CD4-positive, alpha-beta T cell (primary cell): ENCODE measurements at regions not wholly inside any gene's neighbourhood (a gene's known extent, or its start where the extent isn't known, plus 50 kb on each side); places are given as distances from the start of the nearest gene placed in this dataset.

Experiments used
- ATAC-seq: fragments of 200-7000 bp; cut with Tn5 transposase; one replicate; pipeline ENCODE4 v1.10.0; 2022; ENCODE audit warnings: mild to moderate bottlenecking; ENCODE audit not compliant: poor library complexity
- CTCF ChIA-PET: fragments of 350-600 bp; sonication (Branson Sonifier 250); formaldehyde crosslinking; loops from one replicate; lab custom pipeline; 2021; ENCODE audit warnings: antibody characterized with exemption, inconsistent platforms; lab: Charles Lee
- POLR2A ChIA-PET: fragments of 350-600 bp; sonication (Branson Sonifier 250); formaldehyde crosslinking; loops from one replicate; lab custom pipeline; 2021; ENCODE audit warnings: antibody characterized with exemption, inconsistent platforms; lab: Charles Lee
- DNase-seq, 14 experiments: peaks; one replicate each; pipeline ENCODE4 v3.0.0-alpha.2; 2013 to 2020; ENCODE audit warnings: mixed read lengths in 2 of 14
- H3K27ac ChIP-seq, 2 donors: one replicate each; pipeline versions ENCODE4 v1.5.1 to v1.7.0; 2013; ENCODE audit warnings: low read length in 2 of 2, low read depth in 1 of 2, mild to moderate bottlenecking in 1 of 2
- H3K27me3 ChIP-seq, 2 experiments: 1 replicate in 1 of 2; 2 replicates in 1 of 2; pipeline versions ENCODE4 v1.6.1 to v1.7.0; 2013; ENCODE audit warnings: low read length in 2 of 2, control low read depth in 1 of 2, mild to moderate bottlenecking in 1 of 2, moderate library complexity in 1 of 2; ENCODE audit not compliant: insufficient read depth in 2 of 2, control insufficient read depth in 1 of 2
- H3K36me3 ChIP-seq: one replicate; pipeline ENCODE4 v1.6.1; 2013; ENCODE audit warnings: low read length, control low read depth; ENCODE audit not compliant: insufficient read depth
- H3K4me1 ChIP-seq: one replicate; pipeline ENCODE4 v1.6.1; 2013; ENCODE audit warnings: low read length, control low read depth; ENCODE audit not compliant: insufficient read depth
- H3K4me3 ChIP-seq: one replicate; pipeline ENCODE4 v1.5.1; 2013; ENCODE audit warnings: mild to moderate bottlenecking, low read length, moderate library complexity
- H3K9me3 ChIP-seq, 2 experiments: 1 replicate in 1 of 2; 2 replicates in 1 of 2; pipeline versions ENCODE4 v1.6.1 to v1.7.0; 2013; ENCODE audit warnings: low read length in 2 of 2, mild to moderate bottlenecking in 2 of 2, control low read depth in 1 of 2, moderate library complexity in 1 of 2; ENCODE audit not compliant: control insufficient read depth in 1 of 2, insufficient read depth in 1 of 2
- H3K27ac Mint-ChIP-seq: one replicate; pipeline ENCODE4 v1.8.0; 2020; ENCODE audit warnings: mixed read lengths
- H3K27me3 Mint-ChIP-seq: one replicate; pipeline ENCODE4 v1.8.0; 2021; ENCODE audit warnings: mixed read lengths
- H3K36me3 Mint-ChIP-seq: one replicate; pipeline ENCODE4 v1.8.0; 2021; ENCODE audit warnings: low read depth, mixed read lengths
- H3K4me1 Mint-ChIP-seq: one replicate; pipeline ENCODE4 v1.8.0; 2021; ENCODE audit warnings: low read depth, mixed read lengths
- H3K4me3 Mint-ChIP-seq: one replicate; pipeline ENCODE4 v1.8.0; 2020; ENCODE audit warnings: mild to moderate bottlenecking, mixed read lengths
- H3K9me3 Mint-ChIP-seq: one replicate; pipeline ENCODE4 v1.8.0; 2020; ENCODE audit warnings: mixed read lengths
- CTCF ChIP-seq: fragments of 200-600 bp; IDR thresholded peaks from one replicate; pipeline ENCODE4 v1.8.0; 2022; ENCODE audit warnings: antibody characterized with exemption, mild to moderate bottlenecking
- intact Hi-C, 2 experiments: fragments of 100-400 bp; cut with DNase I in 1 of 2; cut with micrococcal nuclease in 1 of 2; formaldehyde crosslinking; loops; one replicate each; pipeline versions ENCODE4 v1.15.1 to v1.9.0; 2023 to 2025; cut with DNase I, micrococcal nuclease

GRCh38 chr5:74355041-74355824 is 285.3 kb downstream of the ENC1 start:
- Histone ChIP-seq H3K36me3 (no peaks in the 10 kb centered on the region), H3K4me1 (no peaks in the 10 kb centered on the region), H3K27ac (no peak overlapping the region), H3K4me3 (no peak overlapping the region), H3K27me3 (peaks cover 0 to 7% of the 10 kb centered on the region in 2 experiments), H3K9me3 (no peaks in the 10 kb centered on the region)
- H3K27ac Mint-ChIP-seq: no peak overlapping the region
- ChIA-PET POLR2A (no interaction called here), CTCF (no interaction called here)
- ATAC-seq (no peak), DNase-seq (no peak)
- no peaks in the 10 kb centered on the region for H3K4me1 Mint-ChIP-seq
- no peaks in the 10 kb centered on the region for H3K36me3 Mint-ChIP-seq
- no peak overlapping the region for H3K4me3 Mint-ChIP-seq
- intact Hi-C loops: no loop called here
- TF ChIP-seq CTCF: no peak
- peaks cover 7% of the 10 kb centered on the region for H3K27me3 Mint-ChIP-seq
- H3K9me3 Mint-ChIP-seq: no peaks in the 10 kb centered on the region

- no peak overlapping the region for H3K4me3 ChIP-seq
- Mint-ChIP-seq H3K36me3 (no peaks in the 10 kb centered on the region), H3K4me3 (no peak overlapping the region), H3K27me3 (peaks cover 13% of the 10 kb centered on the region), H3K4me1 (no peaks in the 10 kb centered on the region), H3K27ac (no peak overlapping the region), H3K9me3 (no peaks in the 10 kb centered on the region)
- no peaks in the 10 kb centered on the region for H3K9me3 ChIP-seq
- ATAC-seq (no peak), DNase-seq (no peak)
- intact Hi-C loops: no loop called here
- no peak for TF ChIP-seq CTCF
- H3K36me3 ChIP-seq: no peaks in the 10 kb centered on the region
- ChIA-PET POLR2A (no interaction called here), CTCF (no interaction called here)
- peaks cover 0 to 7% of the 10 kb centered on the region in 2 experiments for H3K27me3 ChIP-seq
- no peak overlapping the region for H3K27ac ChIP-seq
- no peaks in the 10 kb centered on the region for H3K4me1 ChIP-seq
Measured at GRCh38 chr5:74352256-74352655, 288.3 kb downstream of the ENC1 start.

GRCh38 chr5:74342948-74343682 is 297.4 kb downstream of the ENC1 start:
- intact Hi-C loops: no loop called here
- no peak for TF ChIP-seq CTCF
- Mint-ChIP-seq H3K9me3 (no peaks in the 10 kb centered on the region), H3K27me3 (no peaks in the 10 kb centered on the region), H3K27ac (no peak overlapping the region), H3K4me1 (no peaks in the 10 kb centered on the region), H3K36me3 (no peaks in the 10 kb centered on the region), H3K4me3 (no peak overlapping the region)
- no peak overlapping the region for H3K27ac ChIP-seq
- H3K36me3 ChIP-seq: no peaks in the 10 kb centered on the region
- H3K4me3 ChIP-seq: no peak overlapping the region
- DNase-seq: no peak
- no peaks in the 10 kb centered on the region for H3K4me1 ChIP-seq
- ChIA-PET CTCF (no interaction called here), POLR2A (no interaction called here)
- no peaks in the 10 kb centered on the region for H3K27me3 ChIP-seq
- no peaks in the 10 kb centered on the region for H3K9me3 ChIP-seq
- no peak for ATAC-seq
